ENCODE measurements at regions not wholly inside any gene's neighbourhood (a gene's known extent, or its start where the extent isn't known, plus 50 kb on each side); places are given as distances from the start of the nearest gene placed in this dataset.

DNA sequence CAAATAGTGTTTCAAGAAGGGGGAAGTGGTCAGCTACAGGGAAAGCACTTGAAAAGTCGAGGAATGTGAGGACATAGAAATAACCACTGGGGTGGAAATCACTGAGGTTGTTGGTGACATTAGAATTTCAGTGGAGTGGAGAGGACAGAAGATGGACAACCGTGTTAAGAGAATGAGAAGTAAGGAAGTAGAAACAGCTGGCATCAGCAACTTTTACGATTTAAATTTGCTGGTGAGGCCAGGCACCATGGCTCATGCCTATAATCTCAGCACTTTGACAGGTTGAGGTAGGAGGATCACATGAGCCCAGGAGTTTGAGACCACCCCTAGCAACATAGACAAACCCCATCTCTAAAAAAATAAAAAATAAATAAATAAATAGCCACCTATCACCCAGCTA lies 83.2 kb upstream of the PSMD7 start:
- no peak for TF ChIP-seq CTCF (IDR thresholded peaks at IDR 0.05)
- TF ChIP-seq POLR2A (IDR thresholded peaks at IDR 0.05) = no peak

All from tibial nerve (tissue), 3 donors.